ENCODE measurements at regions not wholly inside any gene's neighbourhood (a gene's known extent, or its start where the extent isn't known, plus 50 kb on each side); places are given as distances from the start of the nearest gene placed in this dataset.
A peak's percentile ranks its signal among the peaks of the same experiment; 100 is the strongest.

DNA sequence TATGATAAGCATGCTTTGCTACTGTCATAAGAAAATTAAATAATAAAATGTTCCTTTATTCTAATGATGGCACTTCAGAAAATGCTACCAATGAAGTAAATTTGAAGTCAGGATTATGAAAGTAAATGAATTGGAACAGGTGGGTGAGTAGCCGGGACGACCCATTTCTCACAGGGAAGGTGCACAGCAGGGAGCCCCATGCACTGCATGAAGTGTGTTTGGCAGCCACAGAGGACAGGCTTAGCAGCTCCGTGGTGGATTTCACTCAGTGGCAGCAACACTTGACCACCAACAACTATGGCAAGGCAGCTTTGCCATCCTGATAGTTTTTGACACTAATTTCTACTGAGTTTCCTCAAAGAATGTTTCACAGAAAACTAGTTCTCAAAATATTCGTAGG lies 146.3 kb downstream of the ATL2 start:
- H2BK5ac ChIP-seq (ENCODE audit: low read depth, low read length, poor library complexity, severe bottlenecking), result no peak overlapping the region
- no peaks in the 10 kb centered on the region for H3K9me1 ChIP-seq (ENCODE audit: insufficient read depth, low read length)
- H2BK120ac ChIP-seq (ENCODE audit: low read depth, low read length), result no peak overlapping the region
- ChIA-PET CTCF (interaction anchor here (1.2 kb wide), 1 partner anchor 10 kb away, joined by 4 read pairs; no protein-coding TSS in a partner anchor), POLR2A (ENCODE audit: unreplicated experiment) (no interaction called here)
- no peak overlapping the region for H2AK9ac ChIP-seq (replicated peaks; ENCODE audit: low read depth, low read length, poor library complexity)
- dilution Hi-C loops (cut with HindIII; ENCODE audit: low sequenced_read_pairs, unreplicated experiment), result no loop called here
- no peaks in the 10 kb centered on the region for H3K79me1 ChIP-seq (ENCODE audit: low read depth in 1 of 2, low read length in 2 of 2)
- no peak overlapping the region for H3K18ac ChIP-seq (ENCODE audit: low read depth, low read length)
- ATAC-seq (ENCODE audit: low read depth) (no peak), DNase-seq (no peak)
- intact Hi-C loops (cut with micrococcal nuclease), result no loop called here
- no peak overlapping the region for H4K5ac ChIP-seq (ENCODE audit: low read depth, low read length)
- no peak overlapping the region for H2BK20ac ChIP-seq (ENCODE audit: low read depth, low read length)
- no peaks in the 10 kb centered on the region for H3K4me1 ChIP-seq (ENCODE audit: control insufficient read depth, insufficient read depth, low read length)
- H2AK5ac ChIP-seq (ENCODE audit: low read depth, low read length), result no peak overlapping the region
- no peak overlapping the region for H4K8ac ChIP-seq (ENCODE audit: low read depth in 2 of 2, low read length in 2 of 2)
- no peak overlapping the region for H2BK15ac ChIP-seq (ENCODE audit: low read depth, low read length)
- 0% methylated on average over 1 of the region's 4 CpGs; no CpG with 5 or more reads in 1 of the 2 experiments for WGBS, 2 experiments (ENCODE audit: extremely low coverage in 2 of 2, insufficient read length in 1 of 2)
- no peak overlapping the region for H3K4me3 ChIP-seq (ENCODE audit: insufficient read depth, low read depth, low read length)
- H2AFZ ChIP-seq (replicated peaks; ENCODE audit: low read length, poor library complexity), result no peak overlapping the region
- H3K27me3 ChIP-seq (ENCODE audit: control insufficient read depth, insufficient read depth, low read length), result peaks cover 10% of the 10 kb centered on the region
- TF ChIP-seq, protein P1, sequence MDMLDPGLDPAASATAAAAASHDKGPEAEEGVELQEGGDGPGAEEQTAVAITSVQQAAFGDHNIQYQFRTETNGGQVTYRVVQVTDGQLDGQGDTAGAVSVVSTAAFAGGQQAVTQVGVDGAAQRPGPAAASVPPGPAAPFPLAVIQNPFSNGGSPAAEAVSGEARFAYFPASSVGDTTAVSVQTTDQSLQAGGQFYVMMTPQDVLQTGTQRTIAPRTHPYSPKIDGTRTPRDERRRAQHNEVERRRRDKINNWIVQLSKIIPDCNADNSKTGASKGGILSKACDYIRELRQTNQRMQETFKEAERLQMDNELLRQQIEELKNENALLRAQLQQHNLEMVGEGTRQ (IDR thresholded peaks at IDR 0.05; ENCODE audit: low read depth, low read length), result no peak
- TF ChIP-seq MAZ (IDR thresholded peaks at IDR 0.05; ENCODE audit: borderline replicate concordance, low read depth, low read length) (no peak), FOS (IDR thresholded peaks at IDR 0.05; ENCODE audit: low read depth, low read length) (no peak), RFX5 (IDR thresholded peaks at IDR 0.05; ENCODE audit: low read depth, low read length) (no peak), RAD21 (IDR thresholded peaks at IDR 0.05; ENCODE audit: low read length) (no peak), NFE2L2 (IDR thresholded peaks at IDR 0.05; ENCODE audit: low read depth, low read length) (no peak), RCOR1 (IDR thresholded peaks at IDR 0.05; ENCODE audit: insufficient replicate concordance, low read length) (no peak), CEBPB (IDR thresholded peaks at IDR 0.05; ENCODE audit: low read depth, low read length) (no peak), SMC3 (IDR thresholded peaks at IDR 0.05; ENCODE audit: low read depth, low read length) (no peak), BHLHE40 (IDR thresholded peaks at IDR 0.05; ENCODE audit: low read depth, low read length) (no peak), MXI1 (IDR thresholded peaks at IDR 0.05; ENCODE audit: borderline replicate concordance, low read depth, low read length) (no peak), MAFK (IDR thresholded peaks at IDR 0.05; ENCODE audit: low read depth, low read length) (no peak), CHD1 (IDR thresholded peaks at IDR 0.05; ENCODE audit: low read depth, low read length) (no peak), POLR2A (IDR thresholded peaks at IDR 0.05; ENCODE audit: low read depth, low read length) (no peak)
- TF ChIP-seq, protein P2, sequence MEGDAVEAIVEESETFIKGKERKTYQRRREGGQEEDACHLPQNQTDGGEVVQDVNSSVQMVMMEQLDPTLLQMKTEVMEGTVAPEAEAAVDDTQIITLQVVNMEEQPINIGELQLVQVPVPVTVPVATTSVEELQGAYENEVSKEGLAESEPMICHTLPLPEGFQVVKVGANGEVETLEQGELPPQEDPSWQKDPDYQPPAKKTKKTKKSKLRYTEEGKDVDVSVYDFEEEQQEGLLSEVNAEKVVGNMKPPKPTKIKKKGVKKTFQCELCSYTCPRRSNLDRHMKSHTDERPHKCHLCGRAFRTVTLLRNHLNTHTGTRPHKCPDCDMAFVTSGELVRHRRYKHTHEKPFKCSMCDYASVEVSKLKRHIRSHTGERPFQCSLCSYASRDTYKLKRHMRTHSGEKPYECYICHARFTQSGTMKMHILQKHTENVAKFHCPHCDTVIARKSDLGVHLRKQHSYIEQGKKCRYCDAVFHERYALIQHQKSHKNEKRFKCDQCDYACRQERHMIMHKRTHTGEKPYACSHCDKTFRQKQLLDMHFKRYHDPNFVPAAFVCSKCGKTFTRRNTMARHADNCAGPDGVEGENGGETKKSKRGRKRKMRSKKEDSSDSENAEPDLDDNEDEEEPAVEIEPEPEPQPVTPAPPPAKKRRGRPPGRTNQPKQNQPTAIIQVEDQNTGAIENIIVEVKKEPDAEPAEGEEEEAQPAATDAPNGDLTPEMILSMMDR (conservative IDR thresholded peaks at IDR 0.05; ENCODE audit: low read depth, low read length), result no peak
- TF ChIP-seq, protein P3, sequence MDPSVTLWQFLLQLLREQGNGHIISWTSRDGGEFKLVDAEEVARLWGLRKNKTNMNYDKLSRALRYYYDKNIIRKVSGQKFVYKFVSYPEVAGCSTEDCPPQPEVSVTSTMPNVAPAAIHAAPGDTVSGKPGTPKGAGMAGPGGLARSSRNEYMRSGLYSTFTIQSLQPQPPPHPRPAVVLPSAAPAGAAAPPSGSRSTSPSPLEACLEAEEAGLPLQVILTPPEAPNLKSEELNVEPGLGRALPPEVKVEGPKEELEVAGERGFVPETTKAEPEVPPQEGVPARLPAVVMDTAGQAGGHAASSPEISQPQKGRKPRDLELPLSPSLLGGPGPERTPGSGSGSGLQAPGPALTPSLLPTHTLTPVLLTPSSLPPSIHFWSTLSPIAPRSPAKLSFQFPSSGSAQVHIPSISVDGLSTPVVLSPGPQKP (IDR thresholded peaks at IDR 0.05; ENCODE audit: borderline replicate concordance, low read depth, low read length), result no peak
- H4K91ac ChIP-seq (ENCODE audit: insufficient read depth, low read depth, low read length), result no peak overlapping the region
- H3K4ac ChIP-seq (ENCODE audit: low read depth, low read length), result no peak overlapping the region
- no peak overlapping the region for H3K23ac ChIP-seq (ENCODE audit: low read depth, low read length)
- H3K9me3 ChIP-seq (ENCODE audit: control insufficient read depth, insufficient read depth, low read length), result no peaks in the 10 kb centered on the region
- no TSS peak for BruUV-seq (replicated peaks)
- peak overlapping the region; percentile 4; the same call in 1 of the 2 replicates for H3K4me2 ChIP-seq (ENCODE audit: low read depth, low read length)
- no peak overlapping the region for H3K9ac ChIP-seq (ENCODE audit: low read depth, low read length)
- H3K27ac ChIP-seq (ENCODE audit: insufficient read depth, low read length), result no peak overlapping the region
- no peak overlapping the region for H3K14ac ChIP-seq (replicated peaks; ENCODE audit: low read depth, low read length)
- H3K36me3 ChIP-seq (ENCODE audit: control insufficient read depth, insufficient read depth, low read length), result no peaks in the 10 kb centered on the region
- no peak overlapping the region for H3K56ac ChIP-seq (ENCODE audit: extremely low read depth, insufficient read depth, low read length)
- in situ Hi-C loops (cut with MboI; ENCODE audit: low sequenced_read_pairs), result no loop called here
- no peaks in the 10 kb centered on the region for H4K20me1 ChIP-seq (ENCODE audit: insufficient read depth, low read length)
